ENCODE measurements at regions not wholly inside any gene's neighbourhood (a gene's known extent, or its start where the extent isn't known, plus 50 kb on each side); places are given as distances from the start of the nearest gene placed in this dataset.
"Not testable (repeated sequence)": the region's sequence is repeated elsewhere in the genome, so short reads cannot be mapped to it uniquely, and the experiment has no call there.

- DNase-seq: no peak
Observed at GRCh38 chr17:70947636-70948565, 778.6 kb downstream of the KCNJ2 start.

- not testable (repeated sequence) for DNase-seq
Observed at GRCh38 chr17:70953140-70953539, 783.8 kb downstream of the KCNJ2 start.

- DNase-seq: no peak
Observed at GRCh38 chr17:70955441-70955840, 786.1 kb downstream of the KCNJ2 start.

GRCh38 chr17:70956726-70957125 is 787.4 kb downstream of the KCNJ2 start:
- no peak for DNase-seq

- DNase-seq: no peak
Observed at GRCh38 chr17:70961341-70961740, 792.0 kb downstream of the KCNJ2 start.

- no peak for DNase-seq
Observed at GRCh38 chr17:70968302-70968701, 799.0 kb downstream of the KCNJ2 start.

- DNase-seq: no peak
Observed at GRCh38 chr17:70969521-70970034, 800.2 kb downstream of the KCNJ2 start.

- DNase-seq: no peak
Observed at GRCh38 chr17:70976447-70976846, 807.1 kb downstream of the KCNJ2 start.

GRCh38 chr17:70984873-70985272 is 815.5 kb downstream of the KCNJ2 start:
- DNase-seq: no peak

- no peak for DNase-seq
Observed at GRCh38 chr17:70987867-70988340, 818.6 kb downstream of the KCNJ2 start.

- no peak for DNase-seq
Observed at GRCh38 chr17:70988622-70989021, 819.3 kb downstream of the KCNJ2 start.

GRCh38 chr17:70989280-70989679 is 819.9 kb downstream of the KCNJ2 start:
- no peak for DNase-seq

- DNase-seq: no peak
Observed at GRCh38 chr17:70994194-70994593, 824.9 kb downstream of the KCNJ2 start.

GRCh38 chr17:70995997-70996396 is 826.7 kb downstream of the KCNJ2 start:
- no peak for DNase-seq

GRCh38 chr17:71003736-71004135 is 834.4 kb downstream of the KCNJ2 start:
- DNase-seq: no peak

- no peak for DNase-seq
Observed at GRCh38 chr17:71004413-71004812, 835.1 kb downstream of the KCNJ2 start.

GRCh38 chr17:71011391-71011790 is 842.1 kb downstream of the KCNJ2 start:
- no peak for DNase-seq

GRCh38 chr17:71019699-71020098 is 850.4 kb downstream of the KCNJ2 start:
- no peak for DNase-seq

- no peak for DNase-seq
Observed at GRCh38 chr17:71022758-71023157, 853.4 kb downstream of the KCNJ2 start.

GRCh38 chr17:71023249-71024030 is 854.1 kb downstream of the KCNJ2 start:
- DNase-seq: no peak

GRCh38 chr17:71024172-71024571 is 854.8 kb downstream of the KCNJ2 start:
- DNase-seq: no peak

GRCh38 chr17:71024969-71025368 is 855.6 kb downstream of the KCNJ2 start:
- DNase-seq: no peak

GRCh38 chr17:71029246-71029645 is 859.9 kb downstream of the KCNJ2 start:
- no peak for DNase-seq
